ENCODE measurements at regions not wholly inside any gene's neighbourhood (a gene's known extent, or its start where the extent isn't known, plus 50 kb on each side); places are given as distances from the start of the nearest gene placed in this dataset.

- Histone ChIP-seq H3T11ph (ENCODE audit: low read length) (no peak overlapping the region), H3K9ac (ENCODE audit: extremely low read depth, insufficient read length, low read length) (no peak overlapping the region), H3K56ac (ENCODE audit: insufficient read length, low read depth, low read length) (no peak overlapping the region), H3K4me1 (ENCODE audit: insufficient read depth, low read length) (peaks cover 6% of the 10 kb centered on the region), H3K79me1 (ENCODE audit: insufficient read depth, low read depth, low read length, poor library complexity, severe bottlenecking) (no peaks in the 10 kb centered on the region), H4K5ac (ENCODE audit: insufficient read length, low read depth, low read length) (no peak overlapping the region), H3K27ac (ENCODE audit: insufficient read length, low read depth, low read length) (no peak overlapping the region), H3K23ac (ENCODE audit: insufficient read length, low read depth, low read length) (no peak overlapping the region), H4K8ac (replicated peaks; ENCODE audit: insufficient read length, low read depth, low read length) (no peak overlapping the region), H4K91ac (ENCODE audit: insufficient read length, low read depth, low read length) (no peak overlapping the region), H3K27me3 (ENCODE audit: insufficient read depth, low read length) (no peaks in the 10 kb centered on the region; the same call in 1 of the 2 replicates), H4K20me1 (ENCODE audit: control insufficient read depth, insufficient read depth, insufficient read length) (no peaks in the 10 kb centered on the region), H3K14ac (ENCODE audit: insufficient read depth, low read length) (no peak overlapping the region), H3K79me2 (ENCODE audit: insufficient read depth, low read length) (no peaks in the 10 kb centered on the region), H2BK15ac (ENCODE audit: low read depth, low read length) (no peak overlapping the region), H2BK120ac (ENCODE audit: low read depth, low read length, poor library complexity, severe bottlenecking) (no peak overlapping the region), H2AK5ac (ENCODE audit: insufficient read length, low read length) (no peak overlapping the region), H3K18ac (ENCODE audit: insufficient read length, low read depth, low read length) (no peak overlapping the region), H2BK5ac (ENCODE audit: insufficient read length, low read length) (no peak overlapping the region), H3K4ac (ENCODE audit: low read depth, low read length) (no peak overlapping the region), H2AFZ (ENCODE audit: low read length) (no peak overlapping the region), H3K4me2 (ENCODE audit: insufficient read depth, insufficient read length, low read length) (no peak overlapping the region), H2BK12ac (ENCODE audit: insufficient read length, low read depth, low read length) (no peak overlapping the region), H3K9me3 (ENCODE audit: control insufficient read depth, low read depth, low read length) (no peaks in the 10 kb centered on the region), H3K23me2 (ENCODE audit: insufficient read length, low read depth, low read length, poor library complexity, severe bottlenecking) (no peaks in the 10 kb centered on the region), H2BK20ac (ENCODE audit: low read depth, low read length, poor library complexity, severe bottlenecking) (no peak overlapping the region)
- TF ChIP-seq, protein P1, sequence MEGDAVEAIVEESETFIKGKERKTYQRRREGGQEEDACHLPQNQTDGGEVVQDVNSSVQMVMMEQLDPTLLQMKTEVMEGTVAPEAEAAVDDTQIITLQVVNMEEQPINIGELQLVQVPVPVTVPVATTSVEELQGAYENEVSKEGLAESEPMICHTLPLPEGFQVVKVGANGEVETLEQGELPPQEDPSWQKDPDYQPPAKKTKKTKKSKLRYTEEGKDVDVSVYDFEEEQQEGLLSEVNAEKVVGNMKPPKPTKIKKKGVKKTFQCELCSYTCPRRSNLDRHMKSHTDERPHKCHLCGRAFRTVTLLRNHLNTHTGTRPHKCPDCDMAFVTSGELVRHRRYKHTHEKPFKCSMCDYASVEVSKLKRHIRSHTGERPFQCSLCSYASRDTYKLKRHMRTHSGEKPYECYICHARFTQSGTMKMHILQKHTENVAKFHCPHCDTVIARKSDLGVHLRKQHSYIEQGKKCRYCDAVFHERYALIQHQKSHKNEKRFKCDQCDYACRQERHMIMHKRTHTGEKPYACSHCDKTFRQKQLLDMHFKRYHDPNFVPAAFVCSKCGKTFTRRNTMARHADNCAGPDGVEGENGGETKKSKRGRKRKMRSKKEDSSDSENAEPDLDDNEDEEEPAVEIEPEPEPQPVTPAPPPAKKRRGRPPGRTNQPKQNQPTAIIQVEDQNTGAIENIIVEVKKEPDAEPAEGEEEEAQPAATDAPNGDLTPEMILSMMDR (conservative IDR thresholded peaks at IDR 0.05): no peak
- peaks cover 28 to 44% of the 10 kb centered on the region in 2 experiments for H3K4me1 Mint-ChIP-seq
- peaks cover 0 to 3% of the 10 kb centered on the region in 2 experiments; a peak in 2 of 5 replicates for H3K9me3 Mint-ChIP-seq
- H3K27ac Mint-ChIP-seq: no peak overlapping the region
- no peak overlapping the region for H3K4me3 Mint-ChIP-seq
- peaks cover 0 to 11% (median 2%) of the 10 kb centered on the region in 3 experiments; a peak in 2 of 7 replicates for H3K36me3 Mint-ChIP-seq (ENCODE audit: insufficient read depth in 1 of 3, low read depth in 3 of 3)
- WGBS (ENCODE audit: extremely low coverage, insufficient read length, low lambda C conversion rate): no CpG with 5 or more reads among the region's 2 CpGs
- H3K27me3 Mint-ChIP-seq (ENCODE audit: low read depth): no peaks in the 10 kb centered on the region; the same call in 1 of the 2 replicates
- DNase-seq: no peak
Observed at GRCh38 chr5:124554746-124555578, 191.5 kb downstream of the ZNF608 start.
